Neural progenitor cell (in vitro differentiated cells): ENCODE measurements at regions not wholly inside any gene's neighbourhood (a gene's known extent, or its start where the extent isn't known, plus 50 kb on each side); places are given as distances from the start of the nearest gene placed in this dataset.

Source experiments
- DNase-seq: peaks from one replicate; pipeline ENCODE4 v3.0.0-alpha.2; 2016; ENCODE audit warnings: low spot score
- H2AFZ ChIP-seq: fragments of 200-600 bp; sonication (generic); replicated peaks from 2 replicates; pipeline ENCODE4 v1.6.1; 2016; ENCODE audit warnings: antibody characterized with exemption
- H3F3A ChIP-seq: fragments of 200-600 bp; sonication (generic); 2 replicates; pipeline ENCODE4 v1.6.1; 2016; ENCODE audit warnings: antibody characterized with exemption, low read depth
- H3K27ac ChIP-seq: fragments of 200-600 bp; sonication (generic); 2 replicates; pipeline ENCODE4 v1.5.1; 2016; ENCODE audit warnings: mild to moderate bottlenecking
- H3K27me3 ChIP-seq: fragments of 200-600 bp; sonication (generic); 2 replicates; pipeline ENCODE4 v1.6.1; 2016; ENCODE audit warnings: mild to moderate bottlenecking, moderate library complexity
- H3K36me3 ChIP-seq: fragments of 200-600 bp; sonication (generic); 2 replicates; pipeline ENCODE4 v1.5.1; 2016
- H3K4me1 ChIP-seq: fragments of 200-600 bp; sonication (generic); 2 replicates; pipeline ENCODE4 v1.6.1; 2016; ENCODE audit warnings: mixed run types
- H3K4me2 ChIP-seq: fragments of 200-600 bp; sonication (generic); 2 replicates; pipeline ENCODE4 v1.6.1; 2016
- H3K4me3 ChIP-seq: fragments of 200-600 bp; sonication (generic); 2 replicates; pipeline ENCODE4 v1.5.1; 2016
- H3K79me2 ChIP-seq: fragments of 200-600 bp; sonication (generic); 2 replicates; pipeline ENCODE4 v1.6.1; 2016; ENCODE audit warnings: low read depth
- H3K9ac ChIP-seq: fragments of 200-600 bp; sonication (generic); 2 replicates; pipeline ENCODE4 v1.6.1; 2016
- H3K9me3 ChIP-seq: fragments of 200-600 bp; sonication (generic); 2 replicates; pipeline ENCODE4 v1.5.1; 2016; ENCODE audit warnings: low read depth
- H4K20me1 ChIP-seq: fragments of 200-600 bp; sonication (generic); 2 replicates; pipeline ENCODE4 v1.6.1; 2016; ENCODE audit warnings: low read depth
- H3K27ac Mint-ChIP-seq: 3 replicates; pipeline ENCODE4 v1.8.0; 2021; ENCODE audit warnings: mixed read lengths
- H3K27me3 Mint-ChIP-seq: 2 replicates; pipeline ENCODE4 v1.8.0; 2022; ENCODE audit warnings: low read depth, mild to moderate bottlenecking, inconsistent platforms, moderate library complexity, mixed read lengths; ENCODE audit not compliant: insufficient read depth
- H3K36me3 Mint-ChIP-seq: 3 replicates; pipeline ENCODE4 v1.8.0; 2021; ENCODE audit warnings: mixed read lengths
- H3K4me1 Mint-ChIP-seq: 3 replicates; pipeline ENCODE4 v1.8.0; 2021; ENCODE audit warnings: mixed read lengths
- H3K4me3 Mint-ChIP-seq: 3 replicates; pipeline ENCODE4 v1.8.0; 2021; ENCODE audit warnings: mild to moderate bottlenecking, moderate library complexity, mixed read lengths
- H3K9me3 Mint-ChIP-seq: 3 replicates; pipeline ENCODE4 v1.8.0; 2020; ENCODE audit warnings: mixed read lengths
- EZH2 ChIP-seq: fragments of 200-600 bp; sonication (generic); IDR thresholded peaks from 2 replicates; pipeline ENCODE4 v1.6.1; 2017; ENCODE audit warnings: antibody characterized with exemption, mild to moderate bottlenecking, moderate library complexity
- EZH2phosphoT487 ChIP-seq: fragments of 200-600 bp; sonication (generic); IDR thresholded peaks from 2 replicates; pipeline ENCODE4 v1.6.1; 2017; ENCODE audit warnings: antibody characterized with exemption
- TF ChIP-seq, protein P1 (sequence below): fragments of 200-600 bp; sonication (generic); IDR thresholded peaks from 2 replicates; pipeline ENCODE4 v1.5.1; 2017; ENCODE audit warnings: antibody characterized with exemption, mild to moderate bottlenecking

DNA sequence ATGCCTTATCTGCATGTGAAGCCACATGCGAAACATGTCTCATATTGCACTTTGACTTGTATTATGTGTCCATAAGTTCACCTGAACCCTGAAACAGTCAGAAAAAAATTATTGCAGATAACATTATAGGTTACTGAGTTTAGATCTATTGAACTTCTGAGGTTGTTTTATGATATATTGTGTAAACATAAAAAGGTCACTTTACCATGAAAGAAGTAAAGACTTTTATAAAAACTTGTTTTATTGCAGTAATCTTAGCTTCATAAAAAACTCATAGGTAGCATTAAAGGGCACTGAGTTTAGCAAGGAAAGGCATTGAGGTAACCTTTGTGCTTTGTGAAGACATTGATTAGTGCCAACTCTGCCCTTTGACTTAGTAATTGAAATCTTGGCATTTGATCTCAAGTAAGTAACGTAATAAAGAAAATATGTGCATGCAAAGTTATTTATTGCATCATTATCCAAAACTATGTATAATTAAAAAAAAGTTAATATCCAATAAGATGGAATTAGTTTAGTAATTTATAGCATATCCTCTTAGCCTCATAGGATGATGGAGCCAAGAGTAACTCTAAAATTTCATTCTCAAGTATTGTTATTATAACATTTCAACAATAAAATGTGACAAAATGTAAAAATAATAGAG lies 313.3 kb upstream of the ATP2B1 start:
- Mint-ChIP-seq H3K27ac (no peak overlapping the region), H3K36me3 (no peaks in the 10 kb centered on the region), H3K4me1 (peaks cover 3% of the 10 kb centered on the region), H3K9me3 (peaks cover 2% of the 10 kb centered on the region), H3K27me3 (no peaks in the 10 kb centered on the region), H3K4me3 (no peak overlapping the region)
- peaks cover 4% of the 10 kb centered on the region for H3K4me1 ChIP-seq
- no peak overlapping the region for H3K4me2 ChIP-seq
- no peak overlapping the region for H3K27ac ChIP-seq
- TF ChIP-seq EZH2 (no peak), EZH2phosphoT487 (no peak)
- TF ChIP-seq, protein P1, sequence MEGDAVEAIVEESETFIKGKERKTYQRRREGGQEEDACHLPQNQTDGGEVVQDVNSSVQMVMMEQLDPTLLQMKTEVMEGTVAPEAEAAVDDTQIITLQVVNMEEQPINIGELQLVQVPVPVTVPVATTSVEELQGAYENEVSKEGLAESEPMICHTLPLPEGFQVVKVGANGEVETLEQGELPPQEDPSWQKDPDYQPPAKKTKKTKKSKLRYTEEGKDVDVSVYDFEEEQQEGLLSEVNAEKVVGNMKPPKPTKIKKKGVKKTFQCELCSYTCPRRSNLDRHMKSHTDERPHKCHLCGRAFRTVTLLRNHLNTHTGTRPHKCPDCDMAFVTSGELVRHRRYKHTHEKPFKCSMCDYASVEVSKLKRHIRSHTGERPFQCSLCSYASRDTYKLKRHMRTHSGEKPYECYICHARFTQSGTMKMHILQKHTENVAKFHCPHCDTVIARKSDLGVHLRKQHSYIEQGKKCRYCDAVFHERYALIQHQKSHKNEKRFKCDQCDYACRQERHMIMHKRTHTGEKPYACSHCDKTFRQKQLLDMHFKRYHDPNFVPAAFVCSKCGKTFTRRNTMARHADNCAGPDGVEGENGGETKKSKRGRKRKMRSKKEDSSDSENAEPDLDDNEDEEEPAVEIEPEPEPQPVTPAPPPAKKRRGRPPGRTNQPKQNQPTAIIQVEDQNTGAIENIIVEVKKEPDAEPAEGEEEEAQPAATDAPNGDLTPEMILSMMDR, result no peak
- no peaks in the 10 kb centered on the region for H3K36me3 ChIP-seq
- H3K9ac ChIP-seq, result no peak overlapping the region
- no peaks in the 10 kb centered on the region for H4K20me1 ChIP-seq
- no peak overlapping the region for H3K4me3 ChIP-seq
- H2AFZ ChIP-seq, result no peak overlapping the region
- DNase-seq, result no peak
- no peaks in the 10 kb centered on the region for H3K79me2 ChIP-seq
- no peaks in the 10 kb centered on the region for H3F3A ChIP-seq
- no peaks in the 10 kb centered on the region for H3K27me3 ChIP-seq
- H3K9me3 ChIP-seq, result no peaks in the 10 kb centered on the region

DNA sequence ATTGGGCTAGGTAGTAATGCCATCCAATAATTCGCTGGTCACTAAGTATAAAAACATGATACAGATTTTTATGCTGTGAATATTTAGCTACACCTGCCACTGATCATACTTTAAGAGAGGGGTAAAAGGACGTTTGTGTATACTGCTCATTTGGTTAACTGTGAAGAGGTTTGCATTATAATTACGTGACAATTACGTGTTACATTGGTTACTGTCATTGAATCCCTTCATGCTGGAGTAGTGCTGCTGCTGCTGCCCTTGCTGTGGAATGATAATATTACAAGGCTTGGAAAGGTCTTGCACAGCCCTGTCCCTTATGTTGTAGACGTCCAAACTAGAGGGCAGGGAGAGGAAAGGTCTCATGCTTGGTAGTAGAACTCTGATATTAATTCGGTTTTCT lies 312.2 kb upstream of the ATP2B1 start:
- H3K9ac ChIP-seq, result no peak overlapping the region
- no peaks in the 10 kb centered on the region for H3K79me2 ChIP-seq
- no peak overlapping the region for H3K27ac ChIP-seq
- no peak overlapping the region for H3K4me3 ChIP-seq
- DNase-seq, result no peak
- no peaks in the 10 kb centered on the region for H4K20me1 ChIP-seq
- no peak overlapping the region for H3K4me2 ChIP-seq
- peaks cover 3% of the 10 kb centered on the region for H3K4me1 Mint-ChIP-seq
- peaks cover 2% of the 10 kb centered on the region for H3K9me3 Mint-ChIP-seq
- TF ChIP-seq EZH2phosphoT487 (no peak), EZH2 (no peak)
- TF ChIP-seq, protein P1, result no peak
- H3K27ac Mint-ChIP-seq, result no peak overlapping the region
- no peaks in the 10 kb centered on the region for H3K36me3 ChIP-seq
- H3K27me3 ChIP-seq, result no peaks in the 10 kb centered on the region
- H3K9me3 ChIP-seq, result no peaks in the 10 kb centered on the region
- no peaks in the 10 kb centered on the region for H3K36me3 Mint-ChIP-seq
- no peak overlapping the region for H3K4me3 Mint-ChIP-seq
- H3K27me3 Mint-ChIP-seq, result no peaks in the 10 kb centered on the region
- H3F3A ChIP-seq, result no peaks in the 10 kb centered on the region
- H3K4me1 ChIP-seq, result peaks cover 4% of the 10 kb centered on the region
- H2AFZ ChIP-seq, result no peak overlapping the region

DNA sequence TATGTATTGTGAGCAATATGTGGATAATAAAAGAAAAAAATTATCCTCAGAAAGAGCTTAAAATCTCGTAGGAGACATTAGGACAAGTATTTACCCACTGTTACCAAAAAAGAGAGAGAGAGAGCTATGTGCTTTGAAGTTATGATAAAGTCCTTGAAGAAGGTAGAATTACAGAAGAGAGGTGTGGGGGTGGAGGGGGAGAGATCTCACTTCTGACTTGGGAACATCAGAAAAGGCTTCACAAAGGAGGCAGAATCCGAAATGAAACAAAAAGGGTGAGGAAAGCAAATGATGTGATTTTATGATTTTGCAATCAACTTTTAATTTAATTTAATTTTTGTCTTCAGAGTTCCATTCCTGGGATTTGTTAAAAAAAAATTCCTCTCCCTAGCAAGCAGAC lies 311.8 kb upstream of the ATP2B1 start:
- peaks cover 3% of the 10 kb centered on the region for H3K4me1 Mint-ChIP-seq
- no peaks in the 10 kb centered on the region for H3K27me3 ChIP-seq

More for the DNA sequence above, 311.8 kb upstream of the ATP2B1 start:
- Histone ChIP-seq H3K4me2 (no peak overlapping the region), H3K79me2 (no peaks in the 10 kb centered on the region), H3F3A (no peaks in the 10 kb centered on the region), H2AFZ (no peak overlapping the region), H4K20me1 (no peaks in the 10 kb centered on the region), H3K9me3 (no peaks in the 10 kb centered on the region), H3K4me3 (no peak overlapping the region), H3K9ac (no peak overlapping the region), H3K36me3 (no peaks in the 10 kb centered on the region), H3K27ac (no peak overlapping the region), H3K4me1 (peaks cover 4% of the 10 kb centered on the region)
- Mint-ChIP-seq H3K27ac (no peak overlapping the region), H3K27me3 (no peaks in the 10 kb centered on the region), H3K4me3 (no peak overlapping the region), H3K36me3 (no peaks in the 10 kb centered on the region), H3K9me3 (peaks cover 2% of the 10 kb centered on the region)
- TF ChIP-seq EZH2phosphoT487 (no peak), EZH2 (no peak)
- TF ChIP-seq, protein P1, result no peak
- DNase-seq, result no peak
